Gastroesophageal sphincter (tissue), 4 donors: ENCODE measurements at regions not wholly inside any gene's neighbourhood (a gene's known extent, or its start where the extent isn't known, plus 50 kb on each side); places are given as distances from the start of the nearest gene placed in this dataset.

Experiments
- ATAC-seq: fragments of 150-250 bp; one replicate; pipeline ENCODE4 v1.9.1; 2016; ENCODE audit warnings: mild to moderate bottlenecking, moderate library complexity
- H3K27ac ChIP-seq, 4 donors: fragments of 200-600 bp; sonication (generic) in 3 of 4; 1 replicate in 3 of 4; 2 replicates in 1 of 4; pipeline ENCODE4 v1.5.1; 2016 to 2019
- H3K27me3 ChIP-seq: fragments of 200-600 bp; sonication (generic); one replicate; pipeline ENCODE4 v1.5.1; 2019
- H3K36me3 ChIP-seq, 2 donors: fragments of 200-600 bp; sonication (generic); one replicate each; pipeline ENCODE4 v1.5.1; 2019; ENCODE audit warnings: control low read depth in 1 of 2
- H3K4me1 ChIP-seq, 3 donors: fragments of 200-600 bp; sonication (generic); 1 replicate in 2 of 3; 2 replicates in 1 of 3; pipeline ENCODE4 v1.5.1; 2016 to 2019; ENCODE audit warnings: control low read depth in 2 of 3
- H3K4me3 ChIP-seq, 2 donors: fragments of 200-600 bp; sonication (generic); one replicate each; pipeline ENCODE4 v1.5.1; 2019; ENCODE audit warnings: mild to moderate bottlenecking in 1 of 2, moderate library complexity in 1 of 2
- H3K9me3 ChIP-seq, 3 donors: fragments of 200-600 bp; sonication (generic); one replicate each; pipeline ENCODE4 v1.5.1; 2017 to 2019; ENCODE audit warnings: control low read depth in 2 of 3
- EP300 ChIP-seq: sonication (generic); formaldehyde crosslinking; IDR thresholded peaks from one replicate; pipeline ENCODE4 v1.6.1; 2017; ENCODE audit warnings: antibody characterized with exemption, mild to moderate bottlenecking
- POLR2A ChIP-seq, 2 donors: fragments of 450-650 bp; IDR thresholded peaks; one replicate each; pipeline ENCODE4 v1.6.1; 2017; ENCODE audit warnings: antibody characterized with exemption in 2 of 2, mild to moderate bottlenecking in 2 of 2, moderate library complexity in 1 of 2
- POLR2AphosphoS5 ChIP-seq: sonication (generic); formaldehyde crosslinking; IDR thresholded peaks from one replicate; pipeline ENCODE4 v1.6.1; 2017; ENCODE audit warnings: antibody characterized with exemption
- WGBS, 2 donors: methylation state at CpG; one replicate each; pipeline ENCODE4 v1.1.5; 2018; ENCODE audit warnings: low coverage in 1 of 2; 5-methylcytosine and 5-hydroxymethylcytosine counted together
- TF ChIP-seq, protein P1 (sequence below), 4 experiments: fragments of 200-600 bp in 2 of 4; fragments of 450-650 bp in 2 of 4; sonication (generic) in 1 of 4; IDR thresholded peaks; one replicate each; pipeline ENCODE4 v1.5.1; 2017 to 2019; ENCODE audit warnings: antibody characterized with exemption in 4 of 4, mild to moderate bottlenecking in 2 of 4, moderate library complexity in 2 of 4

- no peak overlapping the region for H3K4me3 ChIP-seq
- H3K36me3 ChIP-seq: no peaks in the 10 kb centered on the region
- TF ChIP-seq POLR2A (IDR thresholded peaks at IDR 0.05) (no peak), EP300 (no peak), POLR2AphosphoS5 (no peak)
- TF ChIP-seq, protein P1, sequence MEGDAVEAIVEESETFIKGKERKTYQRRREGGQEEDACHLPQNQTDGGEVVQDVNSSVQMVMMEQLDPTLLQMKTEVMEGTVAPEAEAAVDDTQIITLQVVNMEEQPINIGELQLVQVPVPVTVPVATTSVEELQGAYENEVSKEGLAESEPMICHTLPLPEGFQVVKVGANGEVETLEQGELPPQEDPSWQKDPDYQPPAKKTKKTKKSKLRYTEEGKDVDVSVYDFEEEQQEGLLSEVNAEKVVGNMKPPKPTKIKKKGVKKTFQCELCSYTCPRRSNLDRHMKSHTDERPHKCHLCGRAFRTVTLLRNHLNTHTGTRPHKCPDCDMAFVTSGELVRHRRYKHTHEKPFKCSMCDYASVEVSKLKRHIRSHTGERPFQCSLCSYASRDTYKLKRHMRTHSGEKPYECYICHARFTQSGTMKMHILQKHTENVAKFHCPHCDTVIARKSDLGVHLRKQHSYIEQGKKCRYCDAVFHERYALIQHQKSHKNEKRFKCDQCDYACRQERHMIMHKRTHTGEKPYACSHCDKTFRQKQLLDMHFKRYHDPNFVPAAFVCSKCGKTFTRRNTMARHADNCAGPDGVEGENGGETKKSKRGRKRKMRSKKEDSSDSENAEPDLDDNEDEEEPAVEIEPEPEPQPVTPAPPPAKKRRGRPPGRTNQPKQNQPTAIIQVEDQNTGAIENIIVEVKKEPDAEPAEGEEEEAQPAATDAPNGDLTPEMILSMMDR (IDR thresholded peaks at IDR 0.05): no peak
- no peak overlapping the region for H3K27ac ChIP-seq
- no peak for ATAC-seq
- WGBS, 2 donors: 94% methylated on average over 2 of the region's 2 CpGs; no CpG with 5 or more reads in 1 of the 2 donors
- no peaks in the 10 kb centered on the region for H3K9me3 ChIP-seq
- H3K4me1 ChIP-seq: peaks cover 0 to 35% (median 0%) of the 10 kb centered on the region in 3 donors
- H3K27me3 ChIP-seq: no peaks in the 10 kb centered on the region
These were observed 460.9 kb downstream of the RMST start for GRCh38 chr12:97923546-97923945.

GRCh38 chr12:97924122-97924521 lies 461.5 kb downstream of the RMST start:
- Histone ChIP-seq H3K27me3 (no peaks in the 10 kb centered on the region), H3K9me3 (no peaks in the 10 kb centered on the region), H3K27ac (no peak overlapping the region), H3K4me3 (no peak overlapping the region), H3K36me3 (no peaks in the 10 kb centered on the region), H3K4me1 (peaks cover 0 to 36% (median 0%) of the 10 kb centered on the region in 3 donors)
- ATAC-seq: no peak
- TF ChIP-seq POLR2A (IDR thresholded peaks at IDR 0.05): no peak
- no peak for TF ChIP-seq POLR2AphosphoS5
- TF ChIP-seq EP300: no peak
- TF ChIP-seq, protein P1 (IDR thresholded peaks at IDR 0.05): no peak
- whole genome bisulfite sequencing, 2 donors: 78 to 85% methylated on average over 4 of the region's 4 CpGs

GRCh38 chr12:97927977-97928376 lies 465.4 kb downstream of the RMST start:
- H3K27me3 ChIP-seq: no peaks in the 10 kb centered on the region
- no peak overlapping the region for H3K4me3 ChIP-seq
- H3K36me3 ChIP-seq: no peaks in the 10 kb centered on the region
- H3K4me1 ChIP-seq: peaks cover 0 to 17% (median 0%) of the 10 kb centered on the region in 3 donors
- H3K27ac ChIP-seq: peak overlapping the region in 2 of 4 donors; percentile 16 to 66
- TF ChIP-seq POLR2AphosphoS5: no peak
- no peak for TF ChIP-seq EP300
- TF ChIP-seq POLR2A (IDR thresholded peaks at IDR 0.05): no peak
- TF ChIP-seq, protein P1 (IDR thresholded peaks at IDR 0.05): no peak
- H3K9me3 ChIP-seq: no peaks in the 10 kb centered on the region
- peak; percentile 34 for ATAC-seq
- 18 to 41% methylated on average over 4 to 6 of the region's 6 CpGs for WGBS, 2 donors

GRCh38 chr12:97936165-97936564 lies 473.6 kb downstream of the RMST start:
- Histone ChIP-seq H3K36me3 (no peaks in the 10 kb centered on the region), H3K27me3 (no peaks in the 10 kb centered on the region), H3K9me3 (no peaks in the 10 kb centered on the region), H3K4me3 (no peak overlapping the region), H3K27ac (no peak overlapping the region), H3K4me1 (peaks cover 3 to 36% (median 7%) of the 10 kb centered on the region in 3 donors)
- 68 to 80% methylated on average over 5 of the region's 5 CpGs for WGBS, 2 donors
- ATAC-seq: no peak
- TF ChIP-seq, protein P1 (IDR thresholded peaks at IDR 0.05): no peak
- TF ChIP-seq POLR2A (IDR thresholded peaks at IDR 0.05) (no peak), EP300 (no peak), POLR2AphosphoS5 (no peak)

- Histone ChIP-seq H3K9me3 (no peaks in the 10 kb centered on the region), H3K36me3 (no peaks in the 10 kb centered on the region), H3K4me1 (peaks cover 3 to 36% (median 7%) of the 10 kb centered on the region in 3 donors), H3K27me3 (no peaks in the 10 kb centered on the region), H3K27ac (peak overlapping the region; percentile 45 to 68 (median 56)), H3K4me3 (no peak overlapping the region)
- no peak for TF ChIP-seq POLR2A (IDR thresholded peaks at IDR 0.05)
- TF ChIP-seq, protein P1 (IDR thresholded peaks at IDR 0.05): no peak
- no peak for TF ChIP-seq POLR2AphosphoS5
- TF ChIP-seq EP300: no peak
- no peak for ATAC-seq
These were observed 475.4 kb downstream of the RMST start for GRCh38 chr12:97938031-97938430.
